ENCODE measurements at regions not wholly inside any gene's neighbourhood (a gene's known extent, or its start where the extent isn't known, plus 50 kb on each side); places are given as distances from the start of the nearest gene placed in this dataset.
"Not testable (repeated sequence)": the region's sequence is repeated elsewhere in the genome, so short reads cannot be mapped to it uniquely, and the experiment has no call there.

DNA sequence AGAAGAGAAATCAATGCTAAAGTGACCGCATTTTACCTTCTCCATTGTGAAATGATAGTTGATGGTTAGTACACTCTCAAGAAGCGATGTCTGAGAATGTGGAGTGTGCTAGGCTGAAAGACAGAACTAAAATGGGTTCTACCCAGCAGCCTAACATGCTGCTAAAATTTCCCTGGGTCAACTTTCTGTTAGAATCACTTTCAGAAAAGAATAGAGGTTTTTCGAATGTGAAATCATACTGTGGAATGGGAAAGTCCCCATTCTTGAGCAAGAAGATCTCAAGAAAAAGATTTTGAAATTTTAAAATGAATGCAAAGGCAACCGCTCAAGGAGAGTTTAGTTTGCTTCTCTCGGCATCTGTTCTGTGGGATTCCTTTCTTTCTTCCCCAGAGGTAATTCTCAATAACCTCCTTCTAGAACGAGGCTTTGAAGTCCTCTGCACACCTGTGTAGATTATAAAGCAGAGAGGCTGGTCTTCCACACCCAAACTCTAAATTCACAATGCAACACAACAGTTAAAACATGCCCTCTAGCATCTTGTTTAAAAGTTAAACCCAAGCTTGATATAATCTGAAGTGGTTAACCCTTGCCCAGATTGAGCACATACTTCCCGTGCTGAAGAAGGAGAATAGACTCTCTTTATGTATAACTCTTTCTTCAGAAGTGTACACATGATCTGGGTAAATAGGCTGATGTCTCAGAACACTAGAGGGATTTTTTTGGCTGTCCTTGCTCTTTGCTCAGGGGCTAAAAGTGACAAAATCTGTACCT is 208.7 kb upstream of the KLF3 start:
- Mint-ChIP-seq H3K27ac (no peak overlapping the region), H3K4me1 (peaks cover 30% of the 10 kb centered on the region), H3K9me3 (peaks cover 10% of the 10 kb centered on the region), H3K27me3 (peaks cover 15% of the 10 kb centered on the region), H3K36me3 (ENCODE audit: low read depth) (peaks cover 3% of the 10 kb centered on the region), H3K4me3 (no peak overlapping the region)
- ChIA-PET CTCF (interaction anchor here (0.6 kb wide), 1 partner anchor 220 kb away, joined by 3 read pairs; no protein-coding TSS in a partner anchor), POLR2A (no interaction called here)
- DNase-seq: no peak

- peaks cover 11% of the 10 kb centered on the region for H3K9me3 Mint-ChIP-seq
- no peak overlapping the region for H3K27ac Mint-ChIP-seq
- peaks cover 3% of the 10 kb centered on the region for H3K36me3 Mint-ChIP-seq (ENCODE audit: low read depth)
- POLR2A ChIA-PET: no interaction called here
- DNase-seq: no peak
- peaks cover 30% of the 10 kb centered on the region for H3K4me1 Mint-ChIP-seq
- H3K4me3 Mint-ChIP-seq: no peak overlapping the region
- peaks cover 15% of the 10 kb centered on the region for H3K27me3 Mint-ChIP-seq
- CTCF ChIA-PET: no interaction called here
Measured at GRCh38 chr4:38456096-38456495, 207.9 kb upstream of the KLF3 start.

DNA sequence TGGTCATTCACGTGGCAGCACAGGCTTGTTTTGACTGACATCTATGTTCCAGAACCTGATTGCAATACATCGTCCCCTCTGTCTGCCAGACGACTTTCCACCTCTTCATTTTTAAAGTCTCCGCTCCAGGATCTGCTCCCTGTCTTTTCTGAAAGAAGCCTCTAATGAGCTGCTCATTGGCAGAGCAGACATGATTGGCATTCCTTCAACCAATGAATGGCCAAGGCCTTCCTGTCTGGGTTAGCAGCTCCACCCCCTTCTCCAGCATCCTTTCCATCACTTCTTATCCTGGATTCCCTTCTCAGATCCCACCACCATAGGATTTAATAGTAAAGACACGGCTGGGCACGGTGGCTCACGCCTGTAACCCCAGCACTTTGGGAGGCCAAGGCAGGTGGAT is 202.7 kb upstream of the KLF3 start:
- H3K27ac Mint-ChIP-seq: no peak overlapping the region
- H3K27me3 Mint-ChIP-seq: no peaks in the 10 kb centered on the region
- H3K9me3 Mint-ChIP-seq: peaks cover 2% of the 10 kb centered on the region
- ChIA-PET POLR2A (no interaction called here), CTCF (no interaction called here)
- H3K4me3 Mint-ChIP-seq: no peak overlapping the region
- peaks cover 5% of the 10 kb centered on the region for H3K4me1 Mint-ChIP-seq
- no peak for DNase-seq
- H3K36me3 Mint-ChIP-seq (ENCODE audit: low read depth): no peaks in the 10 kb centered on the region

GRCh38 chr4:38462367-38463055 is 201.5 kb upstream of the KLF3 start:
- H3K4me3 Mint-ChIP-seq: no peak overlapping the region
- H3K9me3 Mint-ChIP-seq: peaks cover 8% of the 10 kb centered on the region

DNA sequence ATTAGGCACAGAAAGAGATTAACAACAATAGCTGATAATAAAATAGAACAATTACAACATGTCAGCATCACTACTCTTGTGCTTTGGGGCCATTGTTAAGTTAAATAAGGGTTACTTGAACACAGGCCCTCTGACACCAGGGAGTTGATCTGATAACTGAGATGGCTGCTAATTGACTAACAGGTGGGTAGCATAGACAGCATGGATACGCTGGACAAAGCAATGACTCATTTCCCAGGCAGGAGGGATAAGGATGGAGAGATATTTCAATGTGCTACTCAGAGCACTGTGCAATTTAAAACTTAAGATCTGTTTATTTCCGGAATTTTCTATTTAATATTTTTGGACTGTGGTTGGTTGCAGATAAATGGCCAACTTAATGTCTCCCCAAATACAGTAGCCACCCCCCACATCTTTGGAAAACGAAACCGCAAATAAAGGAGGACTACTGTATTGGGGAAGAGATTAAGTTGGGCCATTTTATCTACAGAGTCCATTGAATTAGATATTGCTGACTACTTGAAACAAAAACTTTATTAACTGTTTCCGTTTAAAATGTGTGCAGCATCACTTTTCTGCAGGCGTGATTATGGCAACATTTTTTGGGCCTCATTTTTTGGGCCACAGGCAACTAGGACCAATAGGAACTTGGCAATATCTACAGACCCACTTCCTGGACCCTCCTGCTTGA is 200.6 kb upstream of the KLF3 start:
- no peak overlapping the region for H3K4me3 Mint-ChIP-seq
- no peaks in the 10 kb centered on the region for H3K36me3 Mint-ChIP-seq (ENCODE audit: low read depth)
- peaks cover 8% of the 10 kb centered on the region for H3K9me3 Mint-ChIP-seq
- ChIA-PET POLR2A (no interaction called here), CTCF (no interaction called here)
- H3K4me1 Mint-ChIP-seq: peaks cover 5% of the 10 kb centered on the region
- H3K27me3 Mint-ChIP-seq: no peaks in the 10 kb centered on the region
- no peak overlapping the region for H3K27ac Mint-ChIP-seq
- no peak for DNase-seq

More at GRCh38 chr4:38462367-38463055, 201.5 kb upstream of the KLF3 start:
- DNase-seq: no peak
- no peak overlapping the region for H3K27ac Mint-ChIP-seq
- ChIA-PET CTCF (no interaction called here), POLR2A (no interaction called here)
- peaks cover 5% of the 10 kb centered on the region for H3K4me1 Mint-ChIP-seq
- no peaks in the 10 kb centered on the region for H3K36me3 Mint-ChIP-seq (ENCODE audit: low read depth)
- H3K27me3 Mint-ChIP-seq: no peaks in the 10 kb centered on the region

DNA sequence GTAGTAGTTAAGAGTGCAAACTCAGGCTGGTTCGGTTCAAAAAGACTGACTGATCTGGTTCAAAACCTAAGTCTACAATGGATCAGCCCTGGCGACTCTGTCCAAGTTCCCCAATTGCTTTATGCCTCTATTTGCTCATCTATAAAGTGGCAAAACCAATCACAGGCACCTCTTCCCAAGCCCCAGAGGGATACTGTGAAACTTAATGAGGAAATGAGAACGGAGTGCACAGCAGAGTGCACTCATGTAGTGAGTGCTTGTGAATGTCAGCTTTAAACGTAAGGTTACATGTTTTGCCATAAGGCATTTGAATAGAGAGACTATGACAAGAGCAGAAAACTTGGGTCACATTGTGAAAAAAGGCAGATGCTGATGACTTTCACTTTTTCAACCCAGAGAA is 199.7 kb upstream of the KLF3 start:
- Mint-ChIP-seq H3K4me1 (peaks cover 5% of the 10 kb centered on the region), H3K36me3 (ENCODE audit: low read depth) (no peaks in the 10 kb centered on the region), H3K27ac (no peak overlapping the region), H3K27me3 (no peaks in the 10 kb centered on the region), H3K4me3 (no peak overlapping the region), H3K9me3 (peaks cover 8% of the 10 kb centered on the region)
- no peak for DNase-seq
- ChIA-PET POLR2A (no interaction called here), CTCF (no interaction called here)

DNA sequence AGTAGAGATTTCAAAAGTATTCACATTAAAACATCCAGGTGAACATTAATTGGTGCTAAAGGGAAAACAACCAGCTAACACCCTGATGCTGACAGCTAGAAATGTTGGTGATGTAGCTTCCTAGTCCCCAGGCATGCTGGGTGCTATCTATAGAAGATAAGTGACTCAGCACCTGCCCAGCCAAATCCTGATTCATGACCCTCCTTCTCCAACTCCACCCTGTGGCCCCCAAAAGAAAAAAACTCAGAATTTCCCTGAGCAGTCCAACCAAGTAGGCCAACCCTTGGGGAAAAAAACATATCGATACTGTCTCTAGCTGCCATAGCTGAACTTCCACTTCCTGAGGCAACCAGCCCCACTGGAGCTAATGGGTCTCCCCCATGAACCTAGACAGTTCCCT is 197.6 kb upstream of the KLF3 start:
- Mint-ChIP-seq H3K4me3 (no peak overlapping the region), H3K4me1 (peaks cover 5% of the 10 kb centered on the region), H3K9me3 (peaks cover 6% of the 10 kb centered on the region), H3K27ac (no peak overlapping the region), H3K27me3 (no peaks in the 10 kb centered on the region), H3K36me3 (ENCODE audit: low read depth) (no peaks in the 10 kb centered on the region)
- CTCF ChIA-PET: no interaction called here
- POLR2A ChIA-PET: no interaction called here
- no peak for DNase-seq

GRCh38 chr4:38467296-38467695 is 196.7 kb upstream of the KLF3 start:
- CTCF ChIA-PET: no interaction called here
- peaks cover 5% of the 10 kb centered on the region for H3K4me1 Mint-ChIP-seq
- no peak overlapping the region for H3K4me3 Mint-ChIP-seq
- H3K36me3 Mint-ChIP-seq (ENCODE audit: low read depth): no peaks in the 10 kb centered on the region
- H3K27ac Mint-ChIP-seq: no peak overlapping the region
- no peaks in the 10 kb centered on the region for H3K27me3 Mint-ChIP-seq
- POLR2A ChIA-PET: no interaction called here
- H3K9me3 Mint-ChIP-seq: peaks cover 6% of the 10 kb centered on the region
- no peak for DNase-seq

DNA sequence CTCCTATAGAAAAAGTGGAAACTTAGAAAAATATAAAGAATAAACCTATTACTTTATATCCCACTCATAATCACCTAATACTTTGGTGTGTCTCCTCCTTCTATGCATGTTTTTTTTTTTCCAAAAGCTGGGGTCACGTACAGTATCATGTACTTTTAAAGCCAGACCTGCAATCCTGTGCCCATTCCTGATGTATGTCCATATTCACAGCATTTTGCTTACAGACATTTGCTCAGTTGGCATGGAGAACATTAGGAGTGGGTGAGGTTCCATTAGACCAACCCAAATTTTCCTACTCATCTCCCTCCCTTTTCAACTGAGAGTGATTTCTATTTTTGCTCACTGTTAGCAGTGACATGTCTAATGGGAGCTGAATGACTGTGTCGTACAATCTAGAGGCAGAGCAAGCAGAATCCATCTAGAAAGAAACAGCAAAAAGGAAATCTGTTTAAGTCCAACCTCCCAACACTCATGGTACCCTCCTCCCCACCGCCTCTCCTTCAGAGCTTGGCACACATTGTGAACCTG is 195.6 kb upstream of the KLF3 start:
- CTCF ChIA-PET: interaction anchor here (0.6 kb wide), 1 partner anchor 177 kb away, joined by 3 read pairs; no protein-coding TSS in a partner anchor
- POLR2A ChIA-PET: no interaction called here
- Mint-ChIP-seq H3K27me3 (no peaks in the 10 kb centered on the region), H3K9me3 (peaks cover 6% of the 10 kb centered on the region), H3K27ac (no peak overlapping the region), H3K36me3 (ENCODE audit: low read depth) (no peaks in the 10 kb centered on the region), H3K4me1 (peaks cover 5% of the 10 kb centered on the region), H3K4me3 (no peak overlapping the region)
- no peak for DNase-seq

DNA sequence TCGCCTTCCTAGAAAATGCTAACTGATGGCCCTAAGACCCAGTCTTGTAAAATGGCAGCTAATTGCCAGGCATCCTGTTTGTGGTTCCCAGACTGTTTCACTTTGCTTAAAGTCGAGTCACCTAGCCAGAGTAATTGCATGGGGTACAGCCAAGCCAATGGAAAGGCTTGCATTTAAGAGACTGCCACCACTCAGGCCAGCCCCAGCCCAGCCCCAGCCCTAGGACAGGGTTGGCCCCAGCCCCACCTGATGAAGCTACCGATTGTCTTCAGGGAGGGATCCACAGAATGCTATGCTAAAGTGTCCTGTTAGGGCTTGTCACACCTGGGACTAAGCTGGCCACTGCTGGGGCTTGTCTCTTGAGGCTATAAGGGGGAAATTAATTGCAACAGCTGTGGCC is 194.6 kb upstream of the KLF3 start:
- Mint-ChIP-seq H3K9me3 (peaks cover 6% of the 10 kb centered on the region), H3K27me3 (no peaks in the 10 kb centered on the region), H3K4me3 (no peak overlapping the region), H3K27ac (no peak overlapping the region), H3K36me3 (ENCODE audit: low read depth) (no peaks in the 10 kb centered on the region), H3K4me1 (peaks cover 5% of the 10 kb centered on the region)
- DNase-seq: no peak
- POLR2A ChIA-PET: interaction anchor here (1.0 kb wide), 1 partner anchor 10 kb away, joined by 3 read pairs; no protein-coding TSS in a partner anchor
- CTCF ChIA-PET: no interaction called here

DNA sequence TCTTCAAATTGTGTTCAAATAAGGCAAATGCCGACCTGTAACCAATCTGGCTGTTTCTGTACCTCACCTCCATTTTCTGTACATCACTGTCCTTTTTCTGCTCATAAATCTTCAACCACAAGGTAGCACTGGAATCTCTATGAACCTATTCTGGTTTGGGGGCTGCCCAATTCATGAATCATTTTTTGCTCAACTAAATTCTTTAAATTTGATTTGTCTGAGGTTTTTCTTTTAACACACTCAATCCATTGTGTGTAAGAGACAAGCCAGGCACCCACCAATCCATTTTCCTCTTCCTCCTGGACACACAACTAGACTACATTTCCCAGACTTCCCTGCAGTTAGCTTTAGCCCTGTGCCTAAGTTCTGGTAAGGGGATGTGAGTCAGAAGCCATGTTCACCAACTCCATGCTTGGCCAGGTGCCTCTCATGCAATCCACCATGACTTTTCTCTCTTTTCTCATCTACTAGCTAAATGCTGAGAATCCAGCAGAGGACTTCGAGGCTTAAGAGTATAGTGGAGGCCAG is 193.2 kb upstream of the KLF3 start:
- no peak for DNase-seq

GRCh38 chr4:38482696-38483095 is 181.3 kb upstream of the KLF3 start:
- ChIA-PET CTCF (no interaction called here), POLR2A (no interaction called here)
- Mint-ChIP-seq H3K4me1 (peaks cover 7% of the 10 kb centered on the region), H3K27me3 (no peaks in the 10 kb centered on the region), H3K9me3 (no peaks in the 10 kb centered on the region), H3K36me3 (ENCODE audit: low read depth) (peaks cover 4% of the 10 kb centered on the region), H3K4me3 (no peak overlapping the region), H3K27ac (no peak overlapping the region)
- DNase-seq: no peak

More for the DNA sequence above, 193.2 kb upstream of the KLF3 start:
- no peaks in the 10 kb centered on the region for H3K4me1 Mint-ChIP-seq
- H3K27ac Mint-ChIP-seq: no peak overlapping the region
- no peak overlapping the region for H3K4me3 Mint-ChIP-seq
- ChIA-PET CTCF (no interaction called here), POLR2A (no interaction called here)
- no peaks in the 10 kb centered on the region for H3K36me3 Mint-ChIP-seq (ENCODE audit: low read depth)
- H3K9me3 Mint-ChIP-seq: peaks cover 9% of the 10 kb centered on the region
- no peaks in the 10 kb centered on the region for H3K27me3 Mint-ChIP-seq

GRCh38 chr4:38483628-38484027 is 180.4 kb upstream of the KLF3 start:
- H3K9me3 Mint-ChIP-seq; H3K4me3 Mint-ChIP-seq; H3K36me3 Mint-ChIP-seq (ENCODE audit: low read depth); H3K4me1 Mint-ChIP-seq; CTCF ChIA-PET; H3K27me3 Mint-ChIP-seq; DNase-seq; POLR2A ChIA-PET; H3K27ac Mint-ChIP-seq: not testable (repeated sequence)

Data from activated CD4-positive, alpha-beta memory T cell treated with anti-CD3 and anti-CD28 coated beads, Interleukin-2, amount 10 ng/mL, durations not matched to agents 7 days and 5 days (primary cell).